ENCODE measurements at regions not wholly inside any gene's neighbourhood (a gene's known extent, or its start where the extent isn't known, plus 50 kb on each side); places are given as distances from the start of the nearest gene placed in this dataset.

GRCh38 chr14:83133981-83134645, 1600.5 kb upstream of the SEL1L start:
- no peak for DNase-seq
- no peak for ATAC-seq
- no peak for TF ChIP-seq CTCF (IDR thresholded peaks at IDR 0.05)

GRCh38 chr14:83140756-83141155, 1607.1 kb upstream of the SEL1L start:
- no peaks in the 10 kb centered on the region for H3K4me1 ChIP-seq
- no peak overlapping the region for H3K27ac ChIP-seq
- H3K36me3 ChIP-seq: no peaks in the 10 kb centered on the region
- H3K9me3 ChIP-seq: no peaks in the 10 kb centered on the region
- H3K4me3 ChIP-seq: no peak overlapping the region
- TF ChIP-seq CTCF (IDR thresholded peaks at IDR 0.05): no peak
- DNase-seq (no peak), ATAC-seq (no peak)
- no peaks in the 10 kb centered on the region for H3K27me3 ChIP-seq
- intact Hi-C loops (cut with DNase I): no loop called here

More at GRCh38 chr14:83133981-83134645, 1600.5 kb upstream of the SEL1L start:
- H3K4me1 ChIP-seq: no peaks in the 10 kb centered on the region
- H3K9me3 ChIP-seq: no peaks in the 10 kb centered on the region
- no peak overlapping the region for H3K4me3 ChIP-seq
- intact Hi-C loops (cut with DNase I): no loop called here
- H3K36me3 ChIP-seq: no peaks in the 10 kb centered on the region
- no peaks in the 10 kb centered on the region for H3K27me3 ChIP-seq
- H3K27ac ChIP-seq: no peak overlapping the region

- Histone ChIP-seq H3K27me3 (no peaks in the 10 kb centered on the region), H3K9me3 (no peaks in the 10 kb centered on the region), H3K4me3 (no peak overlapping the region), H3K36me3 (no peaks in the 10 kb centered on the region), H3K27ac (no peak overlapping the region), H3K4me1 (no peaks in the 10 kb centered on the region)
- DNase-seq (no peak), ATAC-seq (no peak)
- intact Hi-C loops (cut with DNase I): no loop called here
- TF ChIP-seq CTCF (IDR thresholded peaks at IDR 0.05): no peak
Measured at GRCh38 chr14:83147006-83147405, 1613.4 kb upstream of the SEL1L start.

- no peak overlapping the region for H3K27ac ChIP-seq
- H3K36me3 ChIP-seq: no peaks in the 10 kb centered on the region
- H3K27me3 ChIP-seq: no peaks in the 10 kb centered on the region
- no peak overlapping the region for H3K4me3 ChIP-seq
- DNase-seq (no peak), ATAC-seq (no peak)
- no peaks in the 10 kb centered on the region for H3K4me1 ChIP-seq
- intact Hi-C loops (cut with DNase I): no loop called here
- no peak for TF ChIP-seq CTCF (IDR thresholded peaks at IDR 0.05)
- H3K9me3 ChIP-seq: no peaks in the 10 kb centered on the region
Measured at GRCh38 chr14:83151571-83151970, 1617.9 kb upstream of the SEL1L start.

GRCh38 chr14:83153081-83153480, 1619.4 kb upstream of the SEL1L start:
- intact Hi-C loops (cut with DNase I): no loop called here
- Histone ChIP-seq H3K36me3 (no peaks in the 10 kb centered on the region), H3K27me3 (no peaks in the 10 kb centered on the region), H3K4me3 (no peak overlapping the region), H3K27ac (no peak overlapping the region), H3K4me1 (no peaks in the 10 kb centered on the region), H3K9me3 (no peaks in the 10 kb centered on the region)
- no peak for ATAC-seq
- DNase-seq: no peak
- TF ChIP-seq CTCF (IDR thresholded peaks at IDR 0.05): no peak
